Sigmoid colon (tissue), 6 donors: ENCODE measurements at regions not wholly inside any gene's neighbourhood (a gene's known extent, or its start where the extent isn't known, plus 50 kb on each side); places are given as distances from the start of the nearest gene placed in this dataset.

Experiments used
- DNase-seq: peaks from one replicate; pipeline ENCODE4 v3.0.0-alpha.2; 2019
- H3K27ac ChIP-seq, 4 donors: fragments of 200-600 bp; sonication (generic); one replicate each; pipeline ENCODE4 v1.5.1; 2016 to 2019; ENCODE audit warnings: mild to moderate bottlenecking in 1 of 4
- H3K27me3 ChIP-seq, 3 donors: fragments of 200-600 bp; sonication (generic); one replicate each; pipeline ENCODE4 v1.5.1; 2019; ENCODE audit warnings: mild to moderate bottlenecking in 1 of 3
- H3K36me3 ChIP-seq, 4 donors: fragments of 200-600 bp; sonication (generic); one replicate each; pipeline ENCODE4 v1.5.1; 2016 to 2019
- H3K4me1 ChIP-seq, 4 donors: fragments of 200-600 bp; sonication (generic); one replicate each; pipeline ENCODE4 v1.5.1; 2017 to 2019
- H3K4me3 ChIP-seq, 4 donors: fragments of 200-600 bp; sonication (generic); one replicate each; pipeline ENCODE4 v1.5.1; 2017 to 2019; ENCODE audit warnings: mild to moderate bottlenecking in 2 of 4, moderate library complexity in 1 of 4
- H3K9me3 ChIP-seq, 4 donors: fragments of 200-600 bp in 3 of 4; sonication (generic) in 3 of 4; one replicate each; pipeline versions ENCODE4 v1.5.1 to v1.6.1; 2013 to 2019
- CTCF ChIP-seq, 4 experiments: fragments of 450-650 bp in 3 of 4; fragments of 200-600 bp in 1 of 4; IDR thresholded peaks; one replicate each; pipeline ENCODE4 v1.5.1; 2016 to 2019; ENCODE audit warnings: antibody characterized with exemption in 4 of 4, mild to moderate bottlenecking in 3 of 4, moderate library complexity in 2 of 4
- EP300 ChIP-seq, 4 donors: sonication (generic); formaldehyde crosslinking; IDR thresholded peaks; one replicate each; pipeline ENCODE4 v1.6.1; 2017; ENCODE audit warnings: antibody characterized with exemption in 4 of 4
- POLR2A ChIP-seq, 2 donors: fragments of 450-650 bp; IDR thresholded peaks; one replicate each; pipeline ENCODE4 v1.6.1; 2016; ENCODE audit warnings: antibody characterized with exemption in 2 of 2, mild to moderate bottlenecking in 2 of 2, moderate library complexity in 2 of 2
- POLR2AphosphoS5 ChIP-seq, 4 donors: sonication (generic); formaldehyde crosslinking; IDR thresholded peaks; one replicate each; pipeline ENCODE4 v1.6.1; 2017; ENCODE audit warnings: antibody characterized with exemption in 4 of 4
- WGBS, 2 donors: extraction: QIAGEN DNeasy Blood & Tissue Kit; methylation state at CpG; one replicate each; pipeline ENCODE4 v1.1.7; 2013; 5-methylcytosine and 5-hydroxymethylcytosine counted together
- intact Hi-C: fragments of 100-400 bp; cut with DNase I; formaldehyde crosslinking; loops from one replicate; pipeline ENCODE4 v1.15.1; 2023
- donor health status: healthy with polysubstance abuse.
- donor health status: healthy.

GRCh38 chr1:226799634-226800281 is 60.7 kb upstream of the ITPKB start:
- H3K4me1 ChIP-seq = peaks cover 0 to 22% (median 19%) of the 10 kb centered on the region in 4 donors
- H3K27ac ChIP-seq = peak overlapping the region; percentile 76 to 87 (median 81)
- intact Hi-C loops = no loop called here
- peak; percentile 59 to 91 (median 82) for TF ChIP-seq EP300 (IDR thresholded peaks at IDR 0.05)
- no peak for TF ChIP-seq CTCF (IDR thresholded peaks at IDR 0.05)
- no peak for TF ChIP-seq POLR2A (IDR thresholded peaks at IDR 0.05)
- peak; percentile 89 to 95 (median 92) for TF ChIP-seq POLR2AphosphoS5 (IDR thresholded peaks at IDR 0.05)
- no peaks in the 10 kb centered on the region for H3K36me3 ChIP-seq
- peak; percentile 89 for DNase-seq
- no peaks in the 10 kb centered on the region for H3K9me3 ChIP-seq
- 80 to 84% methylated on average over 12 of the region's 12 CpGs for WGBS, 2 donors
- H3K27me3 ChIP-seq = no peaks in the 10 kb centered on the region
- no peak overlapping the region for H3K4me3 ChIP-seq

GRCh38 chr1:226798427-226799411 is 59.6 kb upstream of the ITPKB start:
- no peaks in the 10 kb centered on the region for H3K27me3 ChIP-seq
- DNase-seq = no peak
- H3K9me3 ChIP-seq = no peaks in the 10 kb centered on the region
- intact Hi-C loops = no loop called here
- TF ChIP-seq CTCF (IDR thresholded peaks at IDR 0.05) (no peak), EP300 (IDR thresholded peaks at IDR 0.05) (no peak), POLR2A (IDR thresholded peaks at IDR 0.05) (no peak), POLR2AphosphoS5 (IDR thresholded peaks at IDR 0.05) (no peak)
- WGBS, 2 donors = 67 to 84% methylated on average over 22 of the region's 22 CpGs
- H3K4me1 ChIP-seq = peaks cover 0 to 24% (median 19%) of the 10 kb centered on the region in 4 donors
- H3K4me3 ChIP-seq = no peak overlapping the region
- H3K36me3 ChIP-seq = no peaks in the 10 kb centered on the region
- H3K27ac ChIP-seq = peak overlapping the region; percentile 76 to 87 (median 81)

- Histone ChIP-seq H3K27ac (no peak overlapping the region), H3K36me3 (no peaks in the 10 kb centered on the region), H3K27me3 (no peaks in the 10 kb centered on the region), H3K4me3 (no peak overlapping the region), H3K9me3 (no peaks in the 10 kb centered on the region), H3K4me1 (peaks cover 0 to 31% (median 23%) of the 10 kb centered on the region in 4 donors)
- no peak for DNase-seq
- TF ChIP-seq CTCF (IDR thresholded peaks at IDR 0.05) (no peak), EP300 (IDR thresholded peaks at IDR 0.05) (no peak), POLR2AphosphoS5 (IDR thresholded peaks at IDR 0.05) (no peak), POLR2A (IDR thresholded peaks at IDR 0.05) (no peak)
- WGBS, 2 donors = 94 to 95% methylated on average over 5 of the region's 5 CpGs
- intact Hi-C loops = no loop called here
Observed at GRCh38 chr1:226797151-226797550, 58.1 kb upstream of the ITPKB start.

- no peak overlapping the region for H3K4me3 ChIP-seq
- no peaks in the 10 kb centered on the region for H3K27me3 ChIP-seq
- intact Hi-C loops = no loop called here
- peak overlapping the region in 2 of 4 donors; percentile 14 to 15 for H3K27ac ChIP-seq
- H3K4me1 ChIP-seq = peaks cover 0 to 18% (median 3%) of the 10 kb centered on the region in 4 donors
- H3K36me3 ChIP-seq = no peaks in the 10 kb centered on the region
- WGBS, 2 donors = 80 to 84% methylated on average over 2 of the region's 2 CpGs
- no peak for DNase-seq
- no peaks in the 10 kb centered on the region for H3K9me3 ChIP-seq
- TF ChIP-seq POLR2A (IDR thresholded peaks at IDR 0.05) (no peak), CTCF (IDR thresholded peaks at IDR 0.05) (no peak), EP300 (IDR thresholded peaks at IDR 0.05) (no peak), POLR2AphosphoS5 (IDR thresholded peaks at IDR 0.05) (no peak)
Observed at GRCh38 chr1:226793620-226794276, 54.7 kb upstream of the ITPKB start.
